GM18909 (cell line): ENCODE measurements at regions not wholly inside any gene's neighbourhood (a gene's known extent, or its start where the extent isn't known, plus 50 kb on each side); places are given as distances from the start of the nearest gene placed in this dataset.

ENCODE experiments used
- ATAC-seq: cut with Tn5 transposase; IDR thresholded peaks from one replicate; pipeline ENCODE4 v1.9.1; 2021; ENCODE audit warnings: mild to moderate bottlenecking; ENCODE audit not compliant: unreplicated experiment, poor library complexity

DNA sequence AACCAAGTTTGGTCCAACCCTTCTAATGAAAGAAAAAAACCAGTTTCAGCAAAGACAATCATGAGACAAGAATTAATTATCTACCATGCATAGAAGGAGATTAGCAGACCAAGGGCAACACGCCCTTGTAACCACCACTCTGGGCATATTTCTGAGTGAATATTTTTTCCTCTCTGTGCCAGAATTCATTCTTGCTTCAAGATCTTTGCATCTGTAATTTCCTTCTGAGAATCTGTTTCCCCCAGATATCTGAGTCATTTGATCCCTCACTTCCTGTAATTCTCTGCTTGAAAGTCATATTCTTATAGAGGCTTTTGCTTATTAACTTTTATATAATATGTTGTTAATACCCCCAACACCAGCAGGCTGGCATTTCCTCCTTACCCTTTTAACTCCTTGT is 243.7 kb downstream of the SLC16A7 start:
- no peak for ATAC-seq

DNA sequence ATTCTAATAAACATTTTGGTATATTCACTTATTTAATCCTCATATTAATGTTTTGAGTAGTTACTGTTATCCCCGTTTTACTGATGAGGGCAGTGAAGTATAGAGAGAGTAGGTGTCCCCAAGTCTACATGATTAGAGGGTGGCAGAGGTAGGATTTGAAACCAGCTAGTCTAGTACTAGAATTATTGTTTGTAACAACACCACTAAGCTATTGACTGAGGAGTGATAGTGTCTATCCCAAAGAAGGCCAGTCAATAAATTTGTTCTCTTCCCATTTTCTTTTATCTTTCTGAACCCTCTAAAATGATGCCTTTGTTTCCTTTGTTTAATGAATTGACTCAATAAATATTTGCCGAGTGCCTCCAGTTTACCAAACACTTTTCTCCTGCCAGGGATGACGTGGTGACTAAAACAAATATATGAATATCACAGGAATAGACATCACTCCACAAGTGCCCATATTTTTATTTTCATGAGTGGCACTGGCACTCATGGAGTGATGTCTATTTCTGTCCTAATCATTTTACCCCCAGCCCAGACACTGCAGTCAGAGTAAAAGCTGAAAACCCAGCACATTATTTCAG is 247.5 kb downstream of the SLC16A7 start:
- no peak for ATAC-seq

DNA sequence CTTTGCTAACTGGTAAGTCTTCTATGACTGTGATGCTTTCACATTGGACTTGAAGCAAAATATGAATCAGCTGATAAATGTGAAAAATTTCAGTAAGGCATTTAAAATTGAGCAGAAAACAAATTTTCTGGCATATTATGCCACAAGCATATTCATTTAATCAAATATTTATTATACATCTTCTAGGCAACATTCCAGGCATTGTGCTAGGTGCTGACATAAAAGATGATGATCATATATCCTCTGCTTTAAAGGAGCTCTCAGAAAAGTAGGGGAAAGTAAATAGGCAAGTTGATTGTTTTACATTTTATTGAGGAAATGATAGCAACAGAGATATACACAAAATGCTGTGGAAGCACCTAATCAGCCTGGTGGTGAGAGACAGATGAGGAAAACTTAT is 248.9 kb downstream of the SLC16A7 start:
- no peak for ATAC-seq

DNA sequence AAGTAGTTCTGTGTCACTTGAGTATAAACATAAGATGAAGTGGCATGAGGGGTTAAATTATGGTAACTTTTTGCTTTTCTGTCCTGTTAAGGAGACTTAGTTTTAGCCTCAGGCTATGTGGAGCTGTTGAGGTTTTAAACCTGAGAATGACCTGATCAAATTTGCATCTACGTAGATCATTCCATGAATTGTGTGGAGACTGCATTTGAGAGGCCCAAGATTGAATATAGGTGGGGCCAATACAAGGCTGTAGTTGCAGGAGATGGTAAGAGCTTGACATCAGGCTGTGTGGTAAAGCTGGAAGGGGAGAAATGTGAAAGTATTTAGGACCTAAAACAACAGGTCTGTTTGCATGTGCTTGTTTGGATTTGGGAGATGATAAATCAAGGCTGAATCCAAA is 249.5 kb downstream of the SLC16A7 start:
- ATAC-seq: no peak

DNA sequence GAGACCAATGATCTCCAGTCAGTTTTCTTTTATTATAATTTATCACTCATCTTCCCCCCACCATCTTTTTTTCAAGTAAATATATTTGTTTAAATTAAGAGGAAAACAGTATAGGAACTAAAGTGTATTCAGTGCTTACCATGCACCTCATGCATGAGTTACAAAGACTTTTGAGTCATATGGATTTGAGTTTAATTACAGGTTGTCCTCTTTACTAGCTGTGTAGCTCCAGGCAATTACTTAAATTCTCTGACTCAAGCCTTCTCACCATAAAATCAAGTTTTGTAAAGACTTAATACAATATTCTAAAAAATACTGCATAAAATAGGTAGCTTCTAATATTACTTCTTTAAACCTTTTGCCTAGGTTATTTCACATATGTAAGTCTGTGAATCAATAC is 251.3 kb downstream of the SLC16A7 start:
- ATAC-seq: no peak

DNA sequence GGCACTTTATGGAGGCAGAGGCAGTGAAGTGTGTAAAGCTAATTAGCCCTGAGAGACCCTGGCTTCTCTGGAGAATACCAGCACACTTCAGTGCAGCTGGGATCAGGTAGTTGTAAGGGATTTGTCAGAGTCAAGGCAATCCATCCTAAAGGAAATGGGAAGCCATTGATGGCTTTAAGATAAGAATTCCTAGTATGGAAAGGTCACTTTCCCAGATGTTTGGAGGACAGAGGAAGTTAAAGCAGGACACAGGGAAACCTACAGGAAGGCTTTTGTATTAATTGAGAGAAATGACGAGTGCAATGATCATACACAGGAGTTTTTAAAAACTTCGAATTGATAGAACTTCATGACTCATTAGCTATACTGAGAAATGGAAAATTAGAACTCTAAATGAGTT is 254.4 kb downstream of the SLC16A7 start:
- no peak for ATAC-seq

DNA sequence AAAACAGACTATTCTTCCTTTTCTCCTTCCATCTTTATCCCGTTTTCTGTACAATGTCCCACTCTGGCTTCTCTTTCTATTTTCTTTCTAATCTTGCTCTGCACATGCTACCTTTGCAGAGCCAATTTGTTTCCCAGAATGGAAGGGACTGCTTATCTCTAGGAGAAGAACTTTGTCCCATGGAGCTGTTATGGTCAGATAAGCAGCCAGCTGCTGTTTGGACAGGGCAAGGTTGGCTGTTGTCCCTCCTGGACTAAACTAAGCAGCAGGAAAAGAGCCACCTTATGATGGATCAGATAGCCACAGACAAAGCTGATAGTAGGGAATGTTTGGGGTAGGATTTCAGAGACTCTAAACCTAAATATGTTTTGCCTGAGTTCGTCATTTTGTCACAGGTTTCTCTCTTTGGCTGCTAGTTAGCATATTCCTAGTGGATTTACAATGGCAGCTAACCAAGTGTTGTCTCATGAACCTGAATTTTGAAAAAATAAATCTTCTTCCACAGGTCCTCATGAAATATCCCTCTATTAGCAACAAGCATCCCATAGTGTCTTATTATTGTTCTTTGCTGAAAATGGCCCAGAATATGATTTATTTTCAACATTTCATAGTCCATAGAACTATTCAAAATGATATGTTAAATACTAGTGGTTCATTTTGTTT is 262.8 kb downstream of the SLC16A7 start:
- no peak for ATAC-seq

DNA sequence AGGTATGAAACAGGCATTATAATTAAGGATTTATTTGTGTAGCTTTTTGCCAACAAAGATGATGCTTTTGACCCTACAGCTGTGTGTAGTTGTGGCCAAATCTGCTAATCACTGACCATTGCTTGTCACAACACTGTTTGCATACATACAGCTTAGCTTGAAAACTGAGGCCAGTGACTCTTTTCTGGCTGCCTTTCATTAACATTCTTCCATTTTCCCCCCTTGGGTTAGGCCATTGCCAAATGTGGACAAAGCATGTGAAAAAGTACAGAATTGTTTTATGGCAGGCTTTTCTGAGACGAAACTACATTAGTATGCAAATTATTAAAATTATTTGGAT is 263.3 kb downstream of the SLC16A7 start:
- no peak for ATAC-seq

DNA sequence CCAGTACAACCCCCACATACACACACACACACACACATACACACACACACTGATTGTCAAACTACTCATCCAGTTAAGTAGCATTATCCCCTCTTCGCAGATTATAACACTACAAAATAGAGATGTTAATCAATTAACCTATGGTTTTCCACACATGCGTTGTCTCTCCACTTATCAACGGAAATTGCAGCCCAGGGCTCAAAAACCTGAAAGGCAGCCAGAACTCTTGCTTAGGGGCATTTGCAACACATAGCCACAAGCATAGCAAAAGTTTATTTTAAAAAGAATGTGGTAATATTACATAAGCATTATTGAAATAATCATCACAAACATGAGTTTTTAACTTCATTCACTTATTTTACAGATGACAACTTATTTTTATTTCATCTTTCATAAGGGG is 265.8 kb downstream of the SLC16A7 start:
- no peak for ATAC-seq

DNA sequence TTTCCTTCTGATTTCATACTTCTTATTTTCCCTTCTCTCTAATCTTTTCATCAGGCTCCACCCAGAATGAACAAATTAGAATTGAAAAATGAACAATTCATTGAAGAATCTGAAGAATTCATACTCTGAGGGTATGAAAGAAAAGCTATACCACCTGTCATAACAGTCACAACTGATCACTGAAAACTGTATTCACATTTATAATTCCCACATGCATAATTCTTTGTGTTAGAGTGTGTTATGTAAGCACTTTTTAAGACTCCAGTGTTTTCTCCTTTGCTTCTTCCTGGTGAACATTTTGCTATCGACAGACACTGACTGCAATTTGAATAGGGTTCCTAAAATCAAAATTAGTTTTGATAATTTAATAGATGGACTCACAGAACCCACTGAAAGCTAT is 271.2 kb downstream of the SLC16A7 start:
- no peak for ATAC-seq

DNA sequence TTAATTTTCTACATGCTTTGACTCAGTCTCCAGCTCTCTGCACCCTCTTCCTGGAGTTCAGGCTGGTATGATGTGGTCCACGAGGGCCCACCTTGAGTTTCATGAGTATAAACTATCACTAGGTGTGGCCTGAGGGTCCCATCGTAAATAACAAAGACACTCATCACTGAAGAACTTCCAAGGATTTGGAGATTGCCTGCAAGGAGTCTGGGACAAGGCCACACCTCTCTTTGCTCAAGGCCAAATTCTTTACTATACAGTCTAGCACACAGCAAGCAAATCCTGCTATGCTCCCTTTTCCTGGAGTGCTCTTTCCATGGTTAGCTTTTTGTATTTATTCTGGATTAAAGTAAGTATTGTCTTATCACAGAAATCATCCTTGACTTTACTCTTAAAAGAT is 271.9 kb downstream of the SLC16A7 start:
- ATAC-seq: no peak

DNA sequence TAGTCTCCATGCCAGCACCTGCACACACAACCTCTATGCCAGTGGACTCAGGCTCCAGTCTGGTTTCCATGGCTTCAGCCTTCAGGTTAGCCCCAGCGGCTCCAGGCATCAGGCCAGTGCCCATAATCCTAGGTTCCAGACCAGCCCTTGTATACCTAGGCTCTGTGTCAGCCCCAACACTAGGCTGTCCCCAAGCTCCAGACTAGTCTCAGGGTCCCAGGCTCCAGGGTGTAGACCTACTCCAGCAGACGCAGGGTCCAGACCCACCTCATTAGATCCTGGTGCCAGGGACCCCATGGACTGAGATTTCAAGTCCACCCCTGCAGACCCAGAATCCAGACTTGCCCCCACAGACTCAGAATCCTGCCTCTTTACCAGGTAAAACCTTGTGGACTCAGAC is 275.9 kb downstream of the SLC16A7 start:
- ATAC-seq: no peak

DNA sequence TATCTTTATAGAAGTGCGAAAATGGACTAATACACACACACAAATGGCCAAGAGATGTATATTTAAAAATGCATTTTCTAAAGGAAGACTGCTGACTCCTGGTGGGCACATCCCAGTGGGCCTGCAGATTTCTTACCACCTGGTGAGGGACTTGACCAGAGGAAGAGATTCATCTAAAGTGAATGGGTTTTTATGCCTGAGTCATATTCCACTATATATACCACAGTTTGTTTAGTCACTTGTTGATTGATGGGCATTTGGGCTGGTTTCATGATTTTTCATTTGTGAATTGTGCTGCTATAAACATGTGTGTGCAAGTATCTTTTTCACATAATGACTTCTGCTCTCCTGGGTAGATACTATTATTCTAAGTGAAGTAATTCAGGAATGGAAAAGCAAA is 277.3 kb downstream of the SLC16A7 start:
- ATAC-seq: no peak

DNA sequence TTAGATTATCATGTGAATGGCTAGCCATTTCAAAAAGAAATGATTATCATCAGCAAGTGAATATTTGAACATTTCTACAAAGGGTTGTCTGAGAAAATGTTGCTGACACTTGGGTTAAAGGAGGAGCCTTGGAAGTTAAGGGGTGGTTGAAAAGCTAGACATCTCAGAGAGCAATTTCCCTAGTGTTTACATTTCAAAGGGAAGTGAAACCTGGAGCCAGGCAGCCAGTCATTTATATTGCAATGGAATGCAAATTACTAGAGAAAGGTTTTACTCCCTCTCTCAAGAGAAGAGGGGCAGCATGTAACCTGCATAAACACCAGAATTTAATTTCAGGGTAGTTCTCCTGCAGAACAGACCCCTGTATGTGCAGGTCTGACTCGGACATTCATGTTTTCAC is 279.0 kb downstream of the SLC16A7 start:
- no peak for ATAC-seq

DNA sequence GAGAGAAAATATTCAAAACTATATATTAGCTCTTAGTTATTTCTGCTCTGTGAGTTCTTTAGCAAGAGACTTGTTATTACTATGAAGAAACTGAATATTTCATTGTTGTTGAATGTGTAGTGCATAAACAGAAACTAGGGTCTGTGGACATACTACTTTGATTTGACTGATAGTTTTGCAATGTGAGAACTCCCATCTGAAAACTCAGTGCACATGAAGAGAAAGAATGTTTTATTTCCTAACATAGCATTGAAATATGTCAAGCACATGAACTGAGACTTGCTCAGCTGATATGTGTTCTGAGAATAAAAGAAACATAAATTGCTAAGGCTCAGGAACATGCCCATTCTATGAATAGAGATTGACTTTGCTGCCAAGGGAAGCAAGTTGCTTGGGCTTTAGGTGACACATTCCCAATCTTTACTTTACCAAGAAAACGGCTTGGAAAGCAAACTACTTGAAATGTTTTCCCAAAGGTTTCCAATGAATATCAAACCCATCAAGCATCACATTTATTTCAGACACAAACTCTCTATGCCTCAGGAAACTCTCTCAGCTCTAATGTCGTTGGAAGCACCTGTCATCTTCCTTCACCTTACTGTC is 290.4 kb downstream of the SLC16A7 start:
- no peak for ATAC-seq

DNA sequence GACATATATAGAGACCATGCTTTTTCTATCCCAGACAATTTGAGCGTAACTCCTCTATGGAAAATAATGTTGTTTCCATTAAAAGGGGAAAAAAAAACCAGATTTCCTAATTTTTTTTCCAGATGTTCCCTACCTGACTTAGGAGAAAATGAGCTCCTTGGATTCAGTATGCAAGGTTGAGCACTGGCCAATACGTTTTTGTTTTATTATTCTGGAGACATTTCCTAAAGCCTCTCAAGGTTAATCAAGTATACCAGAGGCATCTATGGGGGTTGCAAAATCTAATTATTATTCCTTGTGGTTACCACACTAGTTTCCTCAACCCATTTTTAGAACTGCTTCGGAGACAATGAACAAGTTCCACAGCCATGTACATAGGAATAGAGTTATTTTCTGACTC is 291.3 kb downstream of the SLC16A7 start:
- no peak for ATAC-seq

DNA sequence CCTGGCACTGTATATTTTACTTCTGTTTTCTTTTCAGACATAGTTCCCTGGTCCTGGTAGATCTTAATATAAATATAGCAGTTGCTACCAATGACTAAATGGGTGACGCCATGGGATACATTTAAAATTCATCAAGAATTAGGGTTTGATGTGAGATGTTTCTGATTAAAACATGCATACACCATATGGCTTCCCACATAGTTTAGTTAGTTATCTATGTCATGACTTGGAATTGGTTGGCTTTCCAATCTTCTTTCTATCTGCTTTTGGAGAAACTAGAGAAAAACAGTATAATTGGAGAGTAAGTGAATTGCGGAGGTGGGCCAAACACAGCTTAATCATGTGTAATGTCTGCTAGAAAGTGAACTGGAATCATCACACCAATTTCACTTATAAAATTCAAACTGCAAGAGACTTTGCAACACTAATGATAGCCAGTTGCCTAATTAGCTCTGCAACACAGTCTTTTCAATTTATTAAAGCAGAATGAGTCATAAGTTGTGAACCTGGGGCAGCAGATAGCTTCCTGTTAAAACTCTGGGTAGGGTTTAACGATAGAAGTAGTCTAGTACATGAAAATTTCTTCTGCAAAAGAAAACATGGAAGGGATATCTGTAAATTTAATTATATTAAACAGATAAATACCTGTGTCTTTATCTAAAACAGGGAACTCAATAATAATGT is 295.2 kb downstream of the SLC16A7 start:
- ATAC-seq: no peak

DNA sequence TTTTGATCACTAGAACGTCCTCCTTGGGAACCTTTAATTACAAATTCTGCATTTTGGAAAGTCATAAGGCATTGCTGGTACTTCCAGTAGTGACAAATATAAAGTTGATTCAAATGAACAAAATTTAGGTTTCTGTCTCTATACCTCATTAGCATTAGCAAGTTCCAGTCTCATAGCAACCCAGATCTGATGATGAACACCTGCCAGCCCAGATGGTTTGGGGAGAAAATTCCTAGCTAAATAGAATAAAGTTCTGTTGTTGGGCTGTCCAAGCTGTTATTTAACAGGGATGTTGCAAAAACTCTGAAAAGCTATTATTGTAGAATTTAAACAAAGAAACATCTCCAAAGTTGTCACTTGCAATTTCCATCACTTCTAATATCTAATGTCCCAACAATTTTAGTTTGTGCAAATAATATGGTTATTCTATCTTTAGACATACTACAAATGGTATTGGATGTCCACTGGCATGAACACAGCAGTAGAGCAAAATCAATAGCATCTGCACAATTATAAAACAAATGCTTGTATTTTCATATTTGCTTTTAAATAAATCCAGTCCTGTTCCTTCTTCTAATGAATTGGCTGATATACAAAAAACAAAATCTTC is 299.4 kb downstream of the SLC16A7 start:
- no peak for ATAC-seq

DNA sequence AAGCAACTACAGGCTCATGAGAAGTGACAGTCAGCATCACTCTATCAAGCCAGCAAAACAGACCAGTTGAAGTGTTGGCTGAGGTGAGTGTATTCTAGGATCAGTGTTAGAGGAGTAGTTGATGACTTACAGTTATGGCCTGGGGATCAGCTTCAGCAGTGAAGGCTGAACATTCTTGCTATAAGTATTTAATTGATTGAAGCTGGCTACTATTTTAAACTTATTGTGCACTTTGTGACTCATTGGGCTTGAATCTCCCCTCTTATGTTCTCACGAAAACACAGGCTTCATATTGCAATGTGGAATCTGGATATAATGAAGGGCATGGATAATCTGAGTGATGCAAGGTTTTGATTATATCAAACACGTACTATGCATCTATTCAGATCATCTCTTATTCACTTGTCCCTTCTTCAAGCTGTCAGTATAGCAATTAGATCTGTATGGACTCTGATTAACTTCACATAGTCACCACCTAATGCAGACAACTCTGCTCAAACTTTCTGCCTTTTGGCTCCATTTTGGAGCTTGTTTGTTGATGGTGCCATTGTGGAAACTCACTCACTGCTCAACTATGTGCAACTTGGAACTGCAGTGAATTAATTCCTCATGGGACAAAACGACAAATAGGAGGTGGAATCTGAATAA is 309.2 kb downstream of the SLC16A7 start:
- no peak for ATAC-seq

DNA sequence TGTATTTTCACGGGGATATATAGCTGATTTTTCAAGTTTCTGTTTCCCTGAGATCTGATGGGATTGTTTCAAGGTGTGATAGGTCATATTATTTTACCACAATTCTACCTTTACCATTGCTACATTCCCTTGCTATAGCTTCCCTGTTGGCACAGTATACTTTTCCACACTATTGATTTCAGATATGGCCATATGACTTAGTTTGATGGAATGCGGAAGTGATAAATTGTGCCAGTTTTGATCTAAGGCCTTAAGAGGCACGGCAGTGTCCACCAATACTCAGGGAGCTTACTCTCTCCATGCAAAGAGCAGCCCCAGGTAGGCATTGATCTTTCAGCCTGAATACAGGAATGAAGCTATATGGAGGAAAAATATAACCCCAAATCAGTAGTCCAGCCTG is 315.7 kb downstream of the SLC16A7 start:
- ATAC-seq: no peak

DNA sequence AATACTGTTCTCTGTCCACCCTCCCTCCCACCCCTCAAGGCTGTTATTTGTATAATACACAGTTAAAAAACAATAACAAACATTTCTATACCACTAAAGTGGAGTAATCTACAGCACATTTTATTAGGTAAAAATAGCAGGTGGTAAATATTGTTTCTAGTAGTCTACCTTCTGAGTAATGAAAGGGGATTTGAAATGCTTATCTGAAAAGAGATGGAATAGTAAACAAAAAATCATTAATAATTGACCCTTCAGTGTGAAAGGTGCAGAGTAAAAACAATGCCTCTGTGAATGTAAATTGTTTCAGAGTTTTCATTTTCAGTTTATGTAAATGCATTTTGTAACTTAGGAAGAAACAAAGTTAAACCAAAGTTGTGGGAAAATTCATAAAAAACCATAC is 321.2 kb downstream of the SLC16A7 start:
- no peak for ATAC-seq
